GM21528 (cell line): ENCODE measurements at regions not wholly inside any gene's neighbourhood (a gene's known extent, or its start where the extent isn't known, plus 50 kb on each side); places are given as distances from the start of the nearest gene placed in this dataset.

Experiments
- ATAC-seq: cut with Tn5 transposase; IDR thresholded peaks from one replicate; pipeline ENCODE4 v1.9.1; 2021; ENCODE audit warnings: mild to moderate bottlenecking, moderate library complexity; ENCODE audit not compliant: unreplicated experiment, low FRiP score

GRCh38 chr9:14560194-14560593 is 133.0 kb downstream of the ZDHHC21 start:
- ATAC-seq: peak; percentile 75

GRCh38 chr9:14554886-14555285 is 138.3 kb downstream of the ZDHHC21 start:
- no peak for ATAC-seq

GRCh38 chr9:14547245-14548060 is 145.8 kb downstream of the ZDHHC21 start:
- no peak for ATAC-seq

- ATAC-seq: no peak
These were observed 146.5 kb downstream of the ZDHHC21 start for GRCh38 chr9:14546693-14547092.

GRCh38 chr9:14542071-14542470 is 151.2 kb downstream of the ZDHHC21 start:
- ATAC-seq: no peak

GRCh38 chr9:14538526-14538925 is 154.7 kb downstream of the ZDHHC21 start:
- no peak for ATAC-seq

GRCh38 chr9:14535161-14535955 is 157.9 kb downstream of the ZDHHC21 start:
- no peak for ATAC-seq

GRCh38 chr9:14533867-14534640 is 159.2 kb downstream of the ZDHHC21 start:
- ATAC-seq: no peak

- ATAC-seq: no peak
These were observed 160.6 kb downstream of the ZDHHC21 start for GRCh38 chr9:14532456-14533115.

- no peak for ATAC-seq
These were observed 161.6 kb downstream of the ZDHHC21 start for GRCh38 chr9:14531341-14532269.

GRCh38 chr9:14530841-14531240 is 162.4 kb downstream of the ZDHHC21 start:
- no peak for ATAC-seq

GRCh38 chr9:14530366-14530765 is 162.9 kb downstream of the ZDHHC21 start:
- no peak for ATAC-seq

GRCh38 chr9:14529629-14530028 is 163.6 kb downstream of the ZDHHC21 start:
- ATAC-seq: no peak

- ATAC-seq: no peak
These were observed 164.2 kb downstream of the ZDHHC21 start for GRCh38 chr9:14529054-14529453.

- no peak for ATAC-seq
These were observed 166.7 kb downstream of the ZDHHC21 start for GRCh38 chr9:14526504-14526903.

- no peak for ATAC-seq
These were observed 167.4 kb downstream of the ZDHHC21 start for GRCh38 chr9:14525856-14526255.

GRCh38 chr9:14524873-14525515 is 168.2 kb downstream of the ZDHHC21 start:
- no peak for ATAC-seq

- ATAC-seq: no peak
These were observed 169.7 kb downstream of the ZDHHC21 start for GRCh38 chr9:14523545-14523944.
